ENCODE measurements at regions not wholly inside any gene's neighbourhood (a gene's known extent, or its start where the extent isn't known, plus 50 kb on each side); places are given as distances from the start of the nearest gene placed in this dataset.

GRCh38 chr2:122884889-122885288 is 1129.4 kb downstream of the TSN start:
- TF ChIP-seq CTCF (IDR thresholded peaks at IDR 0.05) (no peak), POLR2A (IDR thresholded peaks at IDR 0.05) (no peak), EP300 (IDR thresholded peaks at IDR 0.05) (no peak)

Data from gastroesophageal sphincter (tissue), 3 donors.